ENCODE measurements at regions not wholly inside any gene's neighbourhood (a gene's known extent, or its start where the extent isn't known, plus 50 kb on each side); places are given as distances from the start of the nearest gene placed in this dataset.

DNA sequence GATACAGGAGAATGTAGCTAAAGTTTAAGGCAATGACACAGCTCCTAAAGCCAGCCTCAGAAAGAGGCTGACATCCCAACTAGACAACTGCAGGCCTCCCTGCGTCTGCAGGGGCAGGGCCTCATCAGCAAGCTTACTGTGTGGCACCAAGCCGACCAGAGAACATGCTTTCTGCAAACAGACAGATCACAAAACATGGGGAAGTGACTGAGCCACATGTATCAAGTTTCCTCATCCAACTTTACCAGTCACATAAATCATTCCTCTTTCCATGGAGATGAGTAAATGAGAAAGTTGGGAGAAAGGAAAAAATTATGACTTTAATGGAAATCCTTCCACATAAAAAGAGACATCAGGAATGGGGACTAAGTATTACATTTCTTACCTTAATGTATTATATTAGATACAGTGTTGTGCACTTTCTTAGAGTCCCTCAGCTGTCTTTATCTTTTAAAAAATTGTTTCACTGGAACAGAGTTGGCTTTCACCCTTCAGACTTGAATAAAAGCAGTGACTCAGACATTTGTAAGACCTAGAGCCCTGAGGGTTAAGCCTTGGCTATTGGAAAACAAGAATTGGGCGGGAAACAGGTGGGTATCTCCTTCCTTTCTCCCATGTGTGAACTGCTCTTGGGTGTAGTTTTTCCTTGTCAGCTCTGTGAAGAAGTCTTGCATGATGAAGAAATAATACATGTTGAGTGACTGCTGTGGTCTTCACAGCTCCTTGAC is 305.7 kb upstream of the SNX7 start:
- TF ChIP-seq, protein P1, sequence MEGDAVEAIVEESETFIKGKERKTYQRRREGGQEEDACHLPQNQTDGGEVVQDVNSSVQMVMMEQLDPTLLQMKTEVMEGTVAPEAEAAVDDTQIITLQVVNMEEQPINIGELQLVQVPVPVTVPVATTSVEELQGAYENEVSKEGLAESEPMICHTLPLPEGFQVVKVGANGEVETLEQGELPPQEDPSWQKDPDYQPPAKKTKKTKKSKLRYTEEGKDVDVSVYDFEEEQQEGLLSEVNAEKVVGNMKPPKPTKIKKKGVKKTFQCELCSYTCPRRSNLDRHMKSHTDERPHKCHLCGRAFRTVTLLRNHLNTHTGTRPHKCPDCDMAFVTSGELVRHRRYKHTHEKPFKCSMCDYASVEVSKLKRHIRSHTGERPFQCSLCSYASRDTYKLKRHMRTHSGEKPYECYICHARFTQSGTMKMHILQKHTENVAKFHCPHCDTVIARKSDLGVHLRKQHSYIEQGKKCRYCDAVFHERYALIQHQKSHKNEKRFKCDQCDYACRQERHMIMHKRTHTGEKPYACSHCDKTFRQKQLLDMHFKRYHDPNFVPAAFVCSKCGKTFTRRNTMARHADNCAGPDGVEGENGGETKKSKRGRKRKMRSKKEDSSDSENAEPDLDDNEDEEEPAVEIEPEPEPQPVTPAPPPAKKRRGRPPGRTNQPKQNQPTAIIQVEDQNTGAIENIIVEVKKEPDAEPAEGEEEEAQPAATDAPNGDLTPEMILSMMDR (conservative IDR thresholded peaks at IDR 0.05), result no peak
- no peak overlapping the region for H3K27ac ChIP-seq

DNA sequence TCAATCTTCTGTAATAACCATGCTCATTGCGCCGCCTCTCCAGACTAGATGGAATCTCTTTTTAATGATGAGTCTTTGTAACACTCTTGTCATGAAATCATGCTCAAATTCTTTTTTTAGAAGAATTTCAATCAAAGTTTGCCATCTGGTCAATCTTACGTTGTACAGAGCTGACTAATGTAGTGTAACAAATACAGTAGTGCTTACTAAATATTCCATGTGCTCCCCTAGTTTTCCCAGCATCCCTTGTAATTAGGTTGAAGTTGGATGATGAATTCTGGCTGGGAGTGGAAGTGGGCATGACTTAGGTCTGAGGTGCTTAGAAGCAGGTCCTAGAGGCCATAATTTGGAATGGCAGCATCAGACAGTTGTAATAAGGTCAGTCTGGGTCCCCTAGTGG is 309.1 kb upstream of the SNX7 start:
- H3K27ac ChIP-seq, result no peak overlapping the region
- TF ChIP-seq, protein P1 (conservative IDR thresholded peaks at IDR 0.05), result no peak

DNA sequence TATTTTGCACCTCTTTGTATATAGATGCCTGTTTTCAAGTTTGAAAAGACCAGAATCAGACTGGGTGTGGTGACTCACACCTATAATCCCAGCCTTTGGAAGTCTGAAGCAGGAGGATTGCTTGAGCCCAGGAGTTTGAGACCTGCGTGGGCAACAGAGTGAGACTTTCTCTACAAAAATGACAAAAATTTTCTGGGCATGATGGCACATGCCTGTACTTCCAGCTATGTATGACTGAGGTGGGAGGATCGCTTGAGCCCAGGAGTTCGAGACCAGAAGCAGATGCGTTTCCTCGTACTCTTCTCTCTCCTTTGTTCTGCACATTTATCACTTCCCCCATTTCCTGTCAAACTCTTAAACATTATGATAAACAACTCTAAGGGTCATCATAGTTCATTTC is 310.0 kb upstream of the SNX7 start:
- TF ChIP-seq, protein P1 (conservative IDR thresholded peaks at IDR 0.05), result no peak
- no peak overlapping the region for H3K27ac ChIP-seq

DNA sequence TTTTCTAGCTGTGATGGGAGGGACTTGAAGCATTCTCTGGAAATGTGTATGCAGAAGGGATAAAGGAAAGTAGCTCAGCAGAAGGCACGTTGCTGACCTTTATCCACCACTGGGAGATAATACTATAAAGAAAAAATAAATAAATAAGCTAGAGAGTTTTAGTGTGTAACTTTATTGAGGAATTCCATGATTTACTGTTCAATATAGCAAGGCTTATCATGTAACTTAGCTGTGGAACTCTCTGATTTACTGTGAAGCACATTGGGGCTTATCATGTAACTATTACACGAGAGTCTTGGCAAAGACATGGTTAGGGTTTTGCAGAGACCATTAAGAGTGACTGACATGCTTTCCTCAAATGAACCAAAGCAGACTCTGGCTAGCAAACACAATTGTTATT is 316.1 kb upstream of the SNX7 start:
- peak overlapping the region; percentile 87 for H3K27ac ChIP-seq
- TF ChIP-seq, protein P1 (conservative IDR thresholded peaks at IDR 0.05), result no peak

DNA sequence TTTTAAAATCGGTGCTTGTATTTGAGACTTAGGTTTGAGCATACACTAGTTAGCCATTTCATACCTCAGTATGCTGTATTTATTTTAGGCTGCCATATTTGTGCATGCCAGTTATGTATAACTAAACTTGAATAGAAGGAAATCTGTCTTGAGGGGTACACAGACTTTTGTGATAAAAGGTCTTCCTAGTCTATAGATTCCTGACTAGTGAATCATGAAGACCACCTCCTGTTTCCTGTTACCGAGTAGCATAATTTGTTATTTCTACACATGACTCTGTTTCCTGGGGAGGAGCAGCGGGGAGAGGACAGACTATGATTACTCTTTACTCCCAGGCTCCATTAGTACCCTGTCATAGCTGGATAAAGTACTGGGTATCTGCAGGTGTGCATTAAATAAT is 316.8 kb upstream of the SNX7 start:
- H3K27ac ChIP-seq, result peak overlapping the region; percentile 87
- TF ChIP-seq, protein P1 (conservative IDR thresholded peaks at IDR 0.05), result no peak

DNA sequence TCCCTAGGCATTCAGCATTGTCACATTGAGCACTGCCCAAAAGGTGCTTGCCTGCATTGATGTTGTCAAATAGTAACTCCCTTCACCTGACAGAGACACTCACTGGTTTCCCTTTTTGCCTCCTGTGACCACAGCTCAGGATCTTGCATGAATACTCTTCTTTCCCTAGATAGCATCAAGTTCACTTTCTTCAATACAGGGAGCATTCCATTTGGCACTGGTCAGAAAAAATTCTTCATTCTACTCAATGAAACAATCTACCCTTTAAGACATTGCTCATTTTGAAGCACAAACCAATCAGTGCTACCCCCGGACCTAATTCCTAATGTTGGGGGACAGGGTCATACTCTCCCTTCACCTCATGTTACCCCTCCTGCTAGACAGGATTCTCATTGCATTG is 319.0 kb upstream of the SNX7 start:
- TF ChIP-seq, protein P1 (conservative IDR thresholded peaks at IDR 0.05), result no peak
- 0 out of 2 replicates have a peak overlapping the region, but pooled peaks have one; percentile 87 for H3K27ac ChIP-seq

DNA sequence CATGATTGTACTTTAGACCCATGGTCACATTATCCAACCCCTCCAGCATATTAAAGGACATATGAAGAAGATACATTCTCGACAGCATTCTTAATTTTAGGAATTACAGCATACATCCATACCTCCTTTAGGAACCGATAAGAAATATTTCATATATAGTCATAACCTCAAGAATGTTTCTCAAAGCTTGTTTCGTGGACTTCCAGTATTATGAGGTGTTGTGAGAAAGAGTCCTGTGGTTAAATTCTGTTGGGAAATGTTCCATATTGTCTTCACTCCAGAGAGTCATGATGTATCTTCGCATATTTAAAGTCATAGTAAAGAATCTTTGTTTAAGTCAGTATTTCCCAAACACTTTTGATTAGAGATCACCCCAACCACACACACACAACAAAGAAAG is 321.0 kb upstream of the SNX7 start:
- TF ChIP-seq, protein P1 (conservative IDR thresholded peaks at IDR 0.05), result no peak
- H3K27ac ChIP-seq, result no peak overlapping the region

All from VCaP (cell line).